GM12874 (cell line): ENCODE measurements at regions not wholly inside any gene's neighbourhood (a gene's known extent, or its start where the extent isn't known, plus 50 kb on each side); places are given as distances from the start of the nearest gene placed in this dataset.

Experiments used
- CTCF ChIP-seq: IDR thresholded peaks from 2 replicates; pipeline ENCODE4 v1.5.1; 2011; ENCODE audit warnings: low read depth, mild to moderate bottlenecking, control low read depth, low read length, moderate library complexity; ENCODE audit not compliant: insufficient read depth

DNA sequence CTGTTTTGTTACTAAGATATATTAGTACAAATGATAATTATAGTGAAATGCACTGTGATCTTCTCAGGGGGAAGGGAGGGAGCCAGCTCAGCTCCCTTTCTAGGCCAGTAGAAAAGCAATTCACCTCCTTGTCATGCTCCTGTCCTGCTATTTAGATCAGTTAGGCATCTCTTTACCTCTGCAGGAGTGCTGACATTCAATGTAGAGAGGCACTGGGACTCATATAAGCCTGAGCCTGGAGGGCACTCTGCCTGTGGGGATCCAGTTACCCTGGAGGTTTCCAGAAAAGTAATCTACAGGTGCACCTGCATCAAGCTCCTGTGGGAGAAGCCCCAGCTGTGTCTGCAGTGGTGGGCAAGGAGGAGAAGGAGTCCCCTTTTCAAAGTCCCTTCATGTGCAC is 277.0 kb downstream of the CPS1 start:
- no peak for TF ChIP-seq CTCF

- TF ChIP-seq CTCF: no peak
Measured at GRCh38 chr2:210839034-210839433, 282.6 kb downstream of the CPS1 start.

DNA sequence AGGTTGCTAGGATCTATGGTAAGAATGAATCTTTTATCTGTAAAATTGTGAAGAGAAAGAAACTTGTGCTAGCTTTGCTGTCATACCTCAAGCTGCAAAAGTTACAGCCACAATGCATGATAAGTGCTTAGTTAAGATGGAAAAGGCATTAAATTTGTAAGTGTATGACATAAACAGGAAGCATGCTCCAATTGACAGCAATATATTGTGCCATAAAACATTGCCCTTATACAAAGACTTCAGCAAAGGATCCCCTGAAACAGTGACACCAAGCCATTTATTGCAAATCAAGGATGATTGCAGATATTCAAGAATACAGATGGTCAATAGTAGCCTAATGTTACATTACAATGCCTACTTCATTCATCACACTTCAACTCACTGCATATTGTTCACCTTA is 283.1 kb downstream of the CPS1 start:
- no peak for TF ChIP-seq CTCF

DNA sequence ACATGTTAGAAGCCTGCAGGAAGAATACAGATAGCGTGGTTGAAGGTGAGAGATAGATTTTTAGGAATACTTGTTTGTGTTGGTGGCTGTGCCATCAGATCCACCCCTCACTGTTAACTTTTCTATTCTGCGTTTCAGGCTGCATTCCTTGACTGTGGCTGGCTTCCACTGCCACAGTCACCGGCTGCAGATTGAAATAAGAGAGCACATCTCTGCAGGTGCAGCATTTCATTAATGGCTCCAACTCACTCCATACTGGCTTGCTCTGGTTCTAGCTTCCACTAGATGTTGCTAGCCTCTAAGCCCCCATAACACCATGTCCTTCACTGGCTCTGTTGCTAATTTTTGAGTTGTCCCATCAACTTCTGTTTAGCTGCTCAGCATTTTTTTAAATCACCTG is 286.5 kb downstream of the CPS1 start:
- no peak for TF ChIP-seq CTCF

DNA sequence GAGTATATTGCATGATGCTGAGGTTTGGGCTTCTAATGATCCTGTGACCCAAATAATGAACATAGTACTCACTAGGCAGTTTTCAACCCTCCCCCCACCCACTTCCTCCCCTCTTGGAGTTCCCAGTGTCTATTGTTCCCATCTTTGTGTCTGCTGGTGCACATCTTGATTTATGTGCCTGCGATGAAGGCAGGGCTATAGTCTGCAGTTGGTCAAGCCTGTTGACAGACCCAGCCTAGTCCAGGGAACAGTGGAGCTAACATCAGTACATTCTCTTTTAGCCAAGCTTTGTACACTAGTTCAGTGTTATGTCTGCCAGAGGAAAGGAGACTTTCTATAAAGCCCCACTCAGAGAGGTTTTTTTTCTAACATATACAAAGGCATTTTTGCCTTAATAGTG is 287.6 kb downstream of the CPS1 start:
- no peak for TF ChIP-seq CTCF

- TF ChIP-seq CTCF: no peak
Measured at GRCh38 chr2:210859314-210859713, 302.9 kb downstream of the CPS1 start.

GRCh38 chr2:210860276-210860675 is 303.9 kb downstream of the CPS1 start:
- TF ChIP-seq CTCF: no peak
